Upper lobe of left lung (tissue), 4 donors: ENCODE measurements at regions not wholly inside any gene's neighbourhood (a gene's known extent, or its start where the extent isn't known, plus 50 kb on each side); places are given as distances from the start of the nearest gene placed in this dataset.

Experiments used
- POLR2A ChIP-seq, 4 donors: fragments of 450-650 bp; IDR thresholded peaks; one replicate each; pipeline ENCODE4 v1.5.1; 2016 to 2017; ENCODE audit warnings: antibody characterized with exemption in 4 of 4, mild to moderate bottlenecking in 2 of 4
- TF ChIP-seq, protein P1 (sequence below), 6 experiments: fragments of 450-650 bp in 4 of 6; fragments of 200-600 bp in 2 of 6; sonication (generic) in 2 of 6; IDR thresholded peaks; one replicate each; pipeline ENCODE4 v1.5.1; 2016 to 2019; ENCODE audit warnings: antibody characterized with exemption in 6 of 6

- TF ChIP-seq, protein P1, sequence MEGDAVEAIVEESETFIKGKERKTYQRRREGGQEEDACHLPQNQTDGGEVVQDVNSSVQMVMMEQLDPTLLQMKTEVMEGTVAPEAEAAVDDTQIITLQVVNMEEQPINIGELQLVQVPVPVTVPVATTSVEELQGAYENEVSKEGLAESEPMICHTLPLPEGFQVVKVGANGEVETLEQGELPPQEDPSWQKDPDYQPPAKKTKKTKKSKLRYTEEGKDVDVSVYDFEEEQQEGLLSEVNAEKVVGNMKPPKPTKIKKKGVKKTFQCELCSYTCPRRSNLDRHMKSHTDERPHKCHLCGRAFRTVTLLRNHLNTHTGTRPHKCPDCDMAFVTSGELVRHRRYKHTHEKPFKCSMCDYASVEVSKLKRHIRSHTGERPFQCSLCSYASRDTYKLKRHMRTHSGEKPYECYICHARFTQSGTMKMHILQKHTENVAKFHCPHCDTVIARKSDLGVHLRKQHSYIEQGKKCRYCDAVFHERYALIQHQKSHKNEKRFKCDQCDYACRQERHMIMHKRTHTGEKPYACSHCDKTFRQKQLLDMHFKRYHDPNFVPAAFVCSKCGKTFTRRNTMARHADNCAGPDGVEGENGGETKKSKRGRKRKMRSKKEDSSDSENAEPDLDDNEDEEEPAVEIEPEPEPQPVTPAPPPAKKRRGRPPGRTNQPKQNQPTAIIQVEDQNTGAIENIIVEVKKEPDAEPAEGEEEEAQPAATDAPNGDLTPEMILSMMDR (IDR thresholded peaks at IDR 0.05), result no peak
- TF ChIP-seq POLR2A (IDR thresholded peaks at IDR 0.05), result no peak
Measured at GRCh38 chr12:131553096-131553777, 157.7 kb upstream of the SFSWAP start.
